ENCODE measurements at regions not wholly inside any gene's neighbourhood (a gene's known extent, or its start where the extent isn't known, plus 50 kb on each side); places are given as distances from the start of the nearest gene placed in this dataset.

- TF ChIP-seq CTCF (IDR thresholded peaks at IDR 0.05), result no peak
- no peak for TF ChIP-seq POLR2AphosphoS5 (IDR thresholded peaks at IDR 0.05)
- no peak for TF ChIP-seq EP300 (IDR thresholded peaks at IDR 0.05)
- no peak for TF ChIP-seq POLR2A (IDR thresholded peaks at IDR 0.05)
- Histone ChIP-seq H3K27me3 (no peaks in the 10 kb centered on the region), H3K36me3 (no peaks in the 10 kb centered on the region), H3K27ac (no peak overlapping the region), H3K9me3 (no peaks in the 10 kb centered on the region), H3K4me1 (no peaks in the 10 kb centered on the region), H3K4me3 (no peak overlapping the region)
- no peak for ATAC-seq
- WGBS, 2 donors (ENCODE audit: low coverage in 1 of 2), result 63 to 84% methylated on average over 2 of the region's 2 CpGs
Measured at GRCh38 chr7:106392590-106392989, 107.8 kb upstream of the NAMPT start.

DNA sequence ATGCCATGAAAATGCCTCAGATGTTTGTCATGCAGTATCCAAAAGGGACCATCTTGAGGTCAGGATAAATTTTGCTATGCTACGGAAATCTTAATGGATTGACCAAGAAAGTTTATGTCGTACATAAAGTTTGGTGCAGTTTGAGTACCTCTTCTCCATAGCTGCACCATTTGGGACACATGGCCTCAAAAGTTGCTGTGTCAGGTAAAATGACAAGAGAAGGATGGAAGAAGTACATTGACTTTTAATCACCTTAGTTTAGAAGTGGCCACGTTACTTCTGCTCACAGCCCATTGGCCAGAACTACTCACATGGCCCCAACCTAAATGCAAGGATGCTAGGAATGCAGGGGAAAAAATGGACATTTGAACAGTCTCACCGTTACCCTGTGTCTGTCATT lies 107.4 kb upstream of the NAMPT start:
- H3K9me3 ChIP-seq, result no peaks in the 10 kb centered on the region
- no peaks in the 10 kb centered on the region for H3K27me3 ChIP-seq
- no peaks in the 10 kb centered on the region for H3K4me1 ChIP-seq
- WGBS, 2 donors (ENCODE audit: low coverage in 1 of 2), result 85 to 89% methylated on average over 4 of the region's 4 CpGs
- H3K36me3 ChIP-seq, result no peaks in the 10 kb centered on the region
- H3K4me3 ChIP-seq, result no peak overlapping the region
- TF ChIP-seq POLR2A (IDR thresholded peaks at IDR 0.05), result no peak
- TF ChIP-seq POLR2AphosphoS5 (IDR thresholded peaks at IDR 0.05), result no peak
- TF ChIP-seq CTCF (IDR thresholded peaks at IDR 0.05), result no peak
- no peak for TF ChIP-seq EP300 (IDR thresholded peaks at IDR 0.05)
- H3K27ac ChIP-seq, result no peak overlapping the region
- no peak for ATAC-seq

DNA sequence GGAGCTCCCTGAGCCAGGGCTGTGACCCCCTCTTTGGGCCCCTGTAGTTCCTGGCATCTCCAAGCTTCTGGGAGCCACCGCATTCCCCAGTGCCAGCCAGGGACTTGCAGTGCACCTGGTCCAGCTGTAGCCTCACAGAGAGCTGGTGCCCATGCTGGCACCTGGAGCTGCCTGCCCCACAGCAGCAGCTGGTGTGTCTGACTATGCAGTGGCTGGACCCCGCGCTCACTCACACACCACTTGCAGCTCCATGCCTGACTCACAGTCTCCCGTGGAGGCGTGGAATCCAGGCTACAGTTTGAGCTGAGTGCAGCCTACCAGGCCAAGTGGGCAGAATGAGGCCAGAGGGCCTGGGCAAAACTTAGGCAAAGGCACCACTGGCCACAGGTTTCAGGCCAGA lies 102.2 kb upstream of the NAMPT start:
- Histone ChIP-seq H3K4me1 (no peaks in the 10 kb centered on the region), H3K27ac (no peak overlapping the region), H3K4me3 (no peak overlapping the region), H3K27me3 (no peaks in the 10 kb centered on the region), H3K36me3 (no peaks in the 10 kb centered on the region), H3K9me3 (no peaks in the 10 kb centered on the region)
- 53% methylated on average over 2 of the region's 5 CpGs; no CpG with 5 or more reads in 1 of the 2 donors for WGBS, 2 donors (ENCODE audit: low coverage in 1 of 2)
- no peak for ATAC-seq
- TF ChIP-seq CTCF (IDR thresholded peaks at IDR 0.05) (no peak), POLR2A (IDR thresholded peaks at IDR 0.05) (no peak), EP300 (IDR thresholded peaks at IDR 0.05) (no peak), POLR2AphosphoS5 (IDR thresholded peaks at IDR 0.05) (no peak)

DNA sequence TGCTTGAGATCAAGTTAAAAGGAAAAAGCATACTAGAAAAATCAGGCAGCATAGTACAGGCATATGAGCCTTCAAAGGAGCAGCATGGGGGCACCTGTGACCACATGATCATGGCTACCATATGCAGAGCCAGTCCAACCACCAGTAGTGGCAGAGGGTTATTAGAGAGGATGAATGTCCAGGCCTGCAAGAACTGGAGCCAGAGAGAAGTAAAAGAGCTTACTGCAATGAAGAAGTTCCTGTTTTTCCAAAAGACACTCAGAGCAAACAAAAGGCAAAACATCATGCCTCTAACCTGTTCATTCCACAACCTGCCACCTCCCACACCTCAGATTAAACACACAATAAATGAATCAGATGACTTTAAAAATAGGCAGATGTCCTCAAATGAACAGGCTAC lies 99.6 kb upstream of the NAMPT start:
- H3K36me3 ChIP-seq, result no peaks in the 10 kb centered on the region
- no peaks in the 10 kb centered on the region for H3K9me3 ChIP-seq
- ATAC-seq, result no peak
- H3K4me3 ChIP-seq, result no peak overlapping the region
- no peak overlapping the region for H3K27ac ChIP-seq
- TF ChIP-seq POLR2AphosphoS5 (IDR thresholded peaks at IDR 0.05) (no peak), EP300 (IDR thresholded peaks at IDR 0.05) (no peak), CTCF (IDR thresholded peaks at IDR 0.05) (no peak)
- H3K27me3 ChIP-seq, result no peaks in the 10 kb centered on the region
- H3K4me1 ChIP-seq, result no peaks in the 10 kb centered on the region

GRCh38 chr7:106382929-106383328 lies 98.1 kb upstream of the NAMPT start:
- H3K4me3 ChIP-seq, result no peak overlapping the region
- no peaks in the 10 kb centered on the region for H3K4me1 ChIP-seq
- 100% methylated on average over 1 of the region's 1 CpG; no CpG with 5 or more reads in 1 of the 2 donors for WGBS, 2 donors (ENCODE audit: low coverage in 1 of 2)
- H3K27me3 ChIP-seq, result no peaks in the 10 kb centered on the region
- H3K27ac ChIP-seq, result no peak overlapping the region
- H3K9me3 ChIP-seq, result no peaks in the 10 kb centered on the region
- H3K36me3 ChIP-seq, result no peaks in the 10 kb centered on the region
- no peak for TF ChIP-seq EP300 (IDR thresholded peaks at IDR 0.05)
- TF ChIP-seq POLR2A (IDR thresholded peaks at IDR 0.05), result no peak
- TF ChIP-seq POLR2AphosphoS5 (IDR thresholded peaks at IDR 0.05), result no peak
- TF ChIP-seq CTCF (IDR thresholded peaks at IDR 0.05), result no peak
- ATAC-seq, result no peak
